ENCODE measurements at regions not wholly inside any gene's neighbourhood (a gene's known extent, or its start where the extent isn't known, plus 50 kb on each side); places are given as distances from the start of the nearest gene placed in this dataset.

DNA sequence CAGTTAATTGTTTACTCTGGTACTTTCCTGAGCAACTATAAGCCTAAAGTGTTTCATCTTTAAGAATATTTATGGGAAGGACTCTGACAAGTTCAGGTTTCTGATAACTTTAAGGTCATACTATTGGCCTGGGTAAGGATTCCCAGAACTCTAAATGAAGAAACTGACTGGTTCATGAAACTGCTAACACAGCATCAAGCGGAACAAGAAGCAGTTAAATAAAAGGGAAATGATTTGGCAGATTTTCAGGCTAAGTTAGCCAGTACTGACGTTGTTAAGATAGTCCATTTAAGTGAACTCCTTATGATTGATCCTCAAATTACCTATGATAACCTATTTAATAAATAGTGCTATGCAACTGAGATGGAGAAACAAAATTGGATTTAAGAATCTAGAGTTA is 101.6 kb upstream of the CES5A start:
- Histone ChIP-seq H3K27me3 (ENCODE audit: insufficient read depth, poor library complexity, severe bottlenecking) (peaks cover 8% of the 10 kb centered on the region), H3K36me3 (ENCODE audit: low read depth) (no peaks in the 10 kb centered on the region), H3K4me1 (ENCODE audit: insufficient read depth, poor library complexity, severe bottlenecking) (no peaks in the 10 kb centered on the region), H3K4me3 (ENCODE audit: severe bottlenecking) (no peak overlapping the region), H3K27ac (ENCODE audit: poor library complexity, severe bottlenecking) (no peak overlapping the region), H3K9me3 (ENCODE audit: severe bottlenecking) (no peaks in the 10 kb centered on the region)
- ATAC-seq (ENCODE audit: low read depth): no peak
- TF ChIP-seq, protein P1, sequence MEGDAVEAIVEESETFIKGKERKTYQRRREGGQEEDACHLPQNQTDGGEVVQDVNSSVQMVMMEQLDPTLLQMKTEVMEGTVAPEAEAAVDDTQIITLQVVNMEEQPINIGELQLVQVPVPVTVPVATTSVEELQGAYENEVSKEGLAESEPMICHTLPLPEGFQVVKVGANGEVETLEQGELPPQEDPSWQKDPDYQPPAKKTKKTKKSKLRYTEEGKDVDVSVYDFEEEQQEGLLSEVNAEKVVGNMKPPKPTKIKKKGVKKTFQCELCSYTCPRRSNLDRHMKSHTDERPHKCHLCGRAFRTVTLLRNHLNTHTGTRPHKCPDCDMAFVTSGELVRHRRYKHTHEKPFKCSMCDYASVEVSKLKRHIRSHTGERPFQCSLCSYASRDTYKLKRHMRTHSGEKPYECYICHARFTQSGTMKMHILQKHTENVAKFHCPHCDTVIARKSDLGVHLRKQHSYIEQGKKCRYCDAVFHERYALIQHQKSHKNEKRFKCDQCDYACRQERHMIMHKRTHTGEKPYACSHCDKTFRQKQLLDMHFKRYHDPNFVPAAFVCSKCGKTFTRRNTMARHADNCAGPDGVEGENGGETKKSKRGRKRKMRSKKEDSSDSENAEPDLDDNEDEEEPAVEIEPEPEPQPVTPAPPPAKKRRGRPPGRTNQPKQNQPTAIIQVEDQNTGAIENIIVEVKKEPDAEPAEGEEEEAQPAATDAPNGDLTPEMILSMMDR (IDR thresholded peaks at IDR 0.05; ENCODE audit: poor library complexity, severe bottlenecking): no peak
- no peak for DNase-seq (ENCODE audit: low spot score)

DNA sequence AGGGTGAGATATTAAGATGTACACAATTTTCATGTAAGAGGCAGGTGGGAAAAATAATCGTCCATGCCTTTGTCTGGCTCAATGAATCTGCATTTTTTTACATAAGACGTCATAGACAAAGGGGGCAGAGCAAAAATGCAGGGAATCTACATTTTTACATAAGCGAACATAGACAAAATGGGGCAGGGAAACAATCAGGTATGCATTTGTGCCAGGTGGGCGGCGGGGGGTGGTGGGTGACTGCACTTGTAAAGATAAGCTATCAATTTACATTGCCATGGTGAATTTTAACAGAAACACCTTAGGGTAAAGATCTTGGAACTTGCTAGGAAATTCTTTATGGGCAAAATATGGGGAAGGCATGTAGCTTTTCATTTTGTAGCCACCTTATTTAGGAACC is 96.3 kb upstream of the CES5A start:
- H3K36me3 ChIP-seq (ENCODE audit: low read depth): no peaks in the 10 kb centered on the region
- no peak for DNase-seq (ENCODE audit: low spot score)
- TF ChIP-seq, protein P1 (IDR thresholded peaks at IDR 0.05; ENCODE audit: poor library complexity, severe bottlenecking): no peak
- no peaks in the 10 kb centered on the region for H3K4me1 ChIP-seq (ENCODE audit: insufficient read depth, poor library complexity, severe bottlenecking)
- no peak for ATAC-seq (ENCODE audit: low read depth)
- no peaks in the 10 kb centered on the region for H3K9me3 ChIP-seq (ENCODE audit: severe bottlenecking)
- H3K27me3 ChIP-seq (ENCODE audit: insufficient read depth, poor library complexity, severe bottlenecking): peaks cover 8% of the 10 kb centered on the region
- H3K4me3 ChIP-seq (ENCODE audit: severe bottlenecking): no peak overlapping the region
- no peak overlapping the region for H3K27ac ChIP-seq (ENCODE audit: poor library complexity, severe bottlenecking)

GRCh38 chr16:55968221-55968620 is 93.0 kb upstream of the CES5A start:
- Histone ChIP-seq H3K9me3 (ENCODE audit: severe bottlenecking) (no peaks in the 10 kb centered on the region), H3K36me3 (ENCODE audit: low read depth) (no peaks in the 10 kb centered on the region), H3K4me3 (ENCODE audit: severe bottlenecking) (no peak overlapping the region), H3K4me1 (ENCODE audit: insufficient read depth, poor library complexity, severe bottlenecking) (no peaks in the 10 kb centered on the region), H3K27ac (ENCODE audit: poor library complexity, severe bottlenecking) (no peak overlapping the region), H3K27me3 (ENCODE audit: insufficient read depth, poor library complexity, severe bottlenecking) (peaks cover 9% of the 10 kb centered on the region)
- TF ChIP-seq, protein P1 (IDR thresholded peaks at IDR 0.05; ENCODE audit: poor library complexity, severe bottlenecking): no peak
- DNase-seq (ENCODE audit: low spot score) (no peak), ATAC-seq (ENCODE audit: low read depth) (no peak)

- H3K4me1 ChIP-seq (ENCODE audit: insufficient read depth, poor library complexity, severe bottlenecking): no peaks in the 10 kb centered on the region
- H3K27ac ChIP-seq (ENCODE audit: poor library complexity, severe bottlenecking): no peak overlapping the region
- ATAC-seq (ENCODE audit: low read depth): no peak
- no peaks in the 10 kb centered on the region for H3K36me3 ChIP-seq (ENCODE audit: low read depth)
- no peaks in the 10 kb centered on the region for H3K9me3 ChIP-seq (ENCODE audit: severe bottlenecking)
- TF ChIP-seq, protein P1 (IDR thresholded peaks at IDR 0.05; ENCODE audit: poor library complexity, severe bottlenecking): no peak
- no peak for DNase-seq (ENCODE audit: low spot score)
- H3K27me3 ChIP-seq (ENCODE audit: insufficient read depth, poor library complexity, severe bottlenecking): peaks cover 9% of the 10 kb centered on the region
- H3K4me3 ChIP-seq (ENCODE audit: severe bottlenecking): no peak overlapping the region
Measured at GRCh38 chr16:55964923-55965475, 89.8 kb upstream of the CES5A start.

DNA sequence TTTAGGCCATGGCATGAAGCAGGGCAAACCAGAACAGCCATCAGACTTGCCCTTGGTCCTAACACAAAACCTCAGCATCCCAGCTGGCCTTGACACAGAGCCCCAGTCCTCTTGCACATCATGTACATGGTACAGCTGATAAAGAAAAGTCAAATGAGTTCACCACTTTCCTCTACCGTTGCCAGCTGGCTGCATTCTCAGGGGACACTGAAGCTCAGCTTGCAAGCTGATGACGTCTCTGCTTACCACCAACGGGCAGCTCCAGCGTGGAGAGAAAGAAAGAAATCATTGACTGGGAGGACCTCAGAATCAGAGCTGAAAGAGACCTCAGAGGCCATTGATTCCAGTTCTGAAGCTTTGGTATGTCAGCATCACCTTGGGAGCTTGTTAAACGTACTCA is 80.7 kb upstream of the CES5A start:
- Histone ChIP-seq H3K36me3 (ENCODE audit: low read depth) (no peaks in the 10 kb centered on the region; the same call in 1 of the 2 replicates), H3K4me3 (ENCODE audit: severe bottlenecking) (no peak overlapping the region), H3K9me3 (ENCODE audit: severe bottlenecking) (no peaks in the 10 kb centered on the region), H3K27ac (ENCODE audit: poor library complexity, severe bottlenecking) (no peak overlapping the region), H3K27me3 (ENCODE audit: insufficient read depth, poor library complexity, severe bottlenecking) (peaks cover 18% of the 10 kb centered on the region), H3K4me1 (ENCODE audit: insufficient read depth, poor library complexity, severe bottlenecking) (no peaks in the 10 kb centered on the region)
- ATAC-seq (ENCODE audit: low read depth) (no peak), DNase-seq (ENCODE audit: low spot score) (no peak)
- TF ChIP-seq, protein P1 (IDR thresholded peaks at IDR 0.05; ENCODE audit: poor library complexity, severe bottlenecking): no peak

Measured in RWPE2 (cell line).